PFSK-1 (cell line): ENCODE measurements at regions not wholly inside any gene's neighbourhood (a gene's known extent, or its start where the extent isn't known, plus 50 kb on each side); places are given as distances from the start of the nearest gene placed in this dataset.

ENCODE experiments used
- FOXP2 ChIP-seq: optimal IDR thresholded peaks from 2 replicates; pipeline ENCODE3; 2011; ENCODE audit warnings: borderline replicate concordance, control low read depth, inconsistent platforms; ENCODE audit not compliant: insufficient read depth; ENCODE audit errors: extremely low read length, extremely low read depth
- POLR2AphosphoS5 ChIP-seq: IDR thresholded peaks from 2 replicates; pipeline ENCODE4 v1.6.1; 2012; ENCODE audit warnings: low read depth, mild to moderate bottlenecking, control low read depth, low read length, moderate library complexity
- REST ChIP-seq, 2 experiments: IDR thresholded peaks; 2 replicates each; pipeline versions ENCODE4 v1.6.1 to v1.8.0; 2011 to 2012; ENCODE audit warnings: low read depth in 2 of 2, low read length in 2 of 2, control low read depth in 1 of 2, inconsistent platforms in 1 of 2, mild to moderate bottlenecking in 1 of 2, moderate library complexity in 1 of 2; ENCODE audit not compliant: insufficient read depth in 1 of 2
- SIN3A ChIP-seq: IDR thresholded peaks from 2 replicates; pipeline ENCODE4 v1.6.1; 2012; ENCODE audit warnings: mild to moderate bottlenecking, low read length, moderate library complexity, borderline replicate concordance; ENCODE audit not compliant: insufficient read depth
- TAF1 ChIP-seq: IDR thresholded peaks from 2 replicates; pipeline ENCODE4 v1.6.1; 2012; ENCODE audit warnings: low read length, control low read depth, borderline replicate concordance; ENCODE audit not compliant: insufficient read depth

GRCh38 chrX:44032479-44032878 is 59.3 kb upstream of the NDP start:
- TF ChIP-seq REST (IDR thresholded peaks at IDR 0.05; ENCODE audit: insufficient read depth in 1 of 2, low read depth in 2 of 2, low read length in 2 of 2), result no peak

GRCh38 chrX:44025555-44025954 is 52.4 kb upstream of the NDP start:
- TF ChIP-seq SIN3A, result no peak
- no peak for TF ChIP-seq POLR2AphosphoS5
- no peak for TF ChIP-seq REST (IDR thresholded peaks at IDR 0.05; ENCODE audit: insufficient read depth in 1 of 2, low read depth in 2 of 2, low read length in 2 of 2)
- no peak for TF ChIP-seq FOXP2
- no peak for TF ChIP-seq TAF1
